HTR-8/SVneo (cell line): ENCODE measurements at regions not wholly inside any gene's neighbourhood (a gene's known extent, or its start where the extent isn't known, plus 50 kb on each side); places are given as distances from the start of the nearest gene placed in this dataset.

Experiments used
- DNase-seq: peaks from one replicate; pipeline ENCODE4 v3.0.0; 2011; ENCODE audit warnings: low spot score, mixed read lengths; ENCODE audit not compliant: insufficient read length
- FAIRE-seq: peaks from 2 replicates; lab custom pipeline; 2011; peaks lifted over from hg19 to GRCh38; lab: Jason Lieb, UNC

DNA sequence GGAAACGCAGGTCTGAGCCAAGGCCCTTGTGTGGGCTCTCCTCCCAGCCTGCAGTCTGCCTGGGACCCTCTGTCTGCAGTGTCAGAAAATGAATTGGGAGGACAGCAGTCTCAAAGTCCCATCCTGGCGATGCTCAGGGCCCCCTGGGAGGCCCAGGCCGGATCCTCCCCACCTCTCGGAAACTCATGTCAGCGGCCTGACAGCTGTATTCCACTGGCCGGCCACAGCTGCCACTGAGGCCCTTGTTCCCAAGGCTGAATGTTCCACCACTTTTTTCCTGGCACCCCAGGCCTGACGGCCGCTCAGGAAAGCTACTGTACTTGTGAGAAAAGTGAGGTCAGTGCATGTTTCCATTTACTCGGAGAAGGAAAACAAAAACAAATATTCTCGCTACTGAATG lies 180.0 kb downstream of the FGF18 start:
- FAIRE-seq (no peak), DNase-seq (no peak)

DNA sequence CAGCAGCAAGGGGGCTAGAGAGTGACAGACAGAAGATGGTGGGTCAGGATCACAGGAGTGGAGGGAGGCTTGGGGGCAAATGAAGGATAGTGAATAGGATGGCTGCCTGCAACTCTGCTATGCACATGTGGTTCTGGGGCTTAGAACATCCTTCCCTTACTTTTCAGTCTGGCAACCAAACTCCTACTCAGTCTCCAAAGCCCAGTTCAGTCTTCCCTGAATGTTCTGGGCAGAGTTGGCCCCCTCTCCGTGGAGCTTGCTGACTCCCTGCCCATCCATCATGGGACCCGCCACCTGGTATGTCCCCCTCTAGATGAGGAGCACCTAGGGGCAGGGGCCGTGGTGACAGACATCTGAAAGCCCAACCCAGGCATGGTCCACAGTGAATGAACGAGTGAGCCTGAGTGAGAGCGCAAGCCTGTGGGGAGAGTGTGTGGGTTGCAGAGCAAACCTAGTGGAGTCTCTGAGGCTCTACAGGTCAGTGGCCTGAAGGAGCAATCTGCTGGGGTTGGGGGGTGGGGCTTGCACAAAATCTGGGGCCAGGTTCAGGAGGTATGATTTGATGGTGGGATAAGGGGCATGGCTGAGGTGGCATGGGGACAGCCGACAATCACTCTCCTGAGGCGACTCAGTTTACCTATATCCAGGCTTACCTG lies 180.6 kb downstream of the FGF18 start:
- DNase-seq (no peak), FAIRE-seq (no peak)

DNA sequence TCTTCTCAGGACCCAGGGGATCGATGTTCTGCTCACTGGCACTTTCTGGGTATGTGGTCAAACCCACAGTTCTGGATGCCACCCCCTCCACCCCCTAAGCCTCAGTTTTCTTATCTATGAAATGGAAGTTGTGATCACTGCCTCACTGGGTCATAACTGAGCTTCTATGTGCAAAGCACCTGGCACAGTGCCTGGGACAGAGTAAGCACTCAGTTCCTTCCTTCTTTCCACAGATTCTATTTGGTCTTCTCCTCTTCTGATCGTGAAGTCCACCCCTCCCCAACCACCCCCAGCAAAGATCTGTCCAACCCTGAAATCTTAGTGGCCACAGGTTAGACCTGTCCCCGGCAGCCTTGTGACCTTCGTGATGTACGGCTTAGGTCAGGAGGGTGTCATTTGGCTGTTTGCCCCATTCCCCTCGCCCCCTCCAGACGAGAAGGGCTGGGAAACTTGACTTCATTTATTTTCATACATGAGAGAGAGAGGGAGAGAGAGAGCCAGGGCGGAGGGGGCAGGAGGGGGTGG lies 181.4 kb downstream of the FGF18 start:
- FAIRE-seq (no peak), DNase-seq (no peak)

DNA sequence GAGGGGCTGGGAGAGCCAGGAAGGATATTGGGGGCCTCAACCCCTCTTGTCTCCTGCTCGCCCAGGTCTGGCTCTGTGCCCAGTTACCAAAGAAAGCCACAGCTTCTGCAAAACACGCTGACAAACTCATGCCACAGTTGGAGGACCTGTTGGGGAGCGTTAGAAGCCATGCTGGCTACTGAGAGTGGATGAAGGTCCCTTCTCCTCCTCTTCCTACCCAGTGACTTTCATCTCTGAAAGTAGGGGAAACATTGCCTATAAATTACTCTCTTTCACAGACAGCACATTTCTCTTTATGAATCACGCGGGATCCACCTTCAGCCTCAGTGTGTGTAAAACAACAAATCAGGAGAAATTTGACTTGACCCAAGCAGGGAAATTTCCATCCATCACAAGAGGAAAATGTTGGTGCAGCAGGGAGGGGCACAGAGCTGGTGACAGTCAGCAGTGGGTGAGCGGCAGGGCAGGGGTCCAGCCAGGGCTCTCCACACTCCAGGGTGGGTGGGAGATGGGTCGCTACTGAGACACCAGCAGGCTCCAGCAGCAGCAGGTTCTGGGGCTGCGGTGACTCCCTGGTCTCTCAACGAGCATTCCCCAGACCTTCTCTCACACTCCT lies 181.9 kb downstream of the FGF18 start:
- DNase-seq = no peak
- no peak for FAIRE-seq

DNA sequence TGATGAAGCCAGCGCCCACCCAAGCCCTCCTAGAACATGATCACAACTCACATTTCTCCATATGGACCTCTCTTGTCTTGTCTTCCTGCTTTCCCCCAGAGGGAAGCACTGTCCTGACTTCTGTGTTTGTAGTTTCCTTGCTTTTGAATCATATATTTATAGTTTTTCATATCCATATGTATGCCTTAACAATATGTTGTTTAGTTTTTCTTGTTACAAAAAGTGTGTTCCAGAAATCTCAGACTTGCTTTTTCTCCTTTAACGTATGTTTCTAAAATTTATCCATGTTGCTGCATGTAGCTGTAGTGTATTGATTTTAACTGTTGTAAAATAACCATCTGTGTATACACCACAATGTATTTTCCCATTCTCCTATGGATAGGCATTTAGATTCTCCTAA lies 182.0 kb upstream of the SMIM23 start:
- no peak for DNase-seq
- no peak for FAIRE-seq

DNA sequence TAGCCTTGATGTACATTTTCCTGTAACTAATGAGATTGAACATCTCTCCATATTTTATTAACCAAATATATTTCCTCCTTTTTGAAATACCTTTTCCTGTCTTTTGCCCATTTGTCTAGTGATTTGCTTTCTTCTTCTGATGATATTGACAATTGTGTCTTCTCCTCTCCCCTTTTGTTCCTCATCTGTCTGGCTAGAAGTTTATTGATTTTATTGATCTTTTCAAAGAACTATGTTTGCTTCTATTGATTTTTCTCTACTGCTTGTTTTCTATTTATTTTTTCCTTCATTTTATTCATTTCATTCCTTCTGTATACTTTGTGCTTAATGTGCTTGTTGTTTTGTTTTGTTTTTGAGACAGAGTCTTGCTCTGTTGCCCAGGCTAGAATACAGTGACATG lies 181.4 kb upstream of the SMIM23 start:
- FAIRE-seq (no peak), DNase-seq (no peak)

DNA sequence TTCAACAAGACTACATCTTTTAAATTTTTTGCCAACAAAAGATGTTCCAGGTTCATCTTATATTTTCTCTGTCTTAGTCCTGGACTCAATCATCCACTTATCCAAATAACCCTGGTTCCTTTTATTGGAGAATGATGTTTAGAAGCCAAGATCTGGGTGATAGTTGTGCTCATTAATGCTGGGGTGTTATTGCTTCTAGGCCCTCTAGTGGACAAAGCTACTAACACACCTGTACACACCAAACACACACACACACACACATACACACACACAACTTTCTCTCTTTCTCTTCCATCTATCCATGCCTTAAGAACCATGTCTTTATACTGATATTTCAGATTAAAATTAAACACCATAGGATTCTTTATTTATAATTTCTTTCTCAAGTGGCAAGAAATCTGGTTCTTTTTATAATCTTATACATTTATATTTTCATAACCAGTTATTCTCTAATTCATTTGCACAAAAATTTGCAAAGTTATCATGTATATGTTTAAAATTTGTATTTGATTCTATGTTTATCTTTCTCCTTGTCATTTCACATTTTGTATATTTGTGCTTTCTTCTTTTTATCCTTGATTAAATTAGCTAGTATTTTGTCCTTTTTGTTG lies 179.1 kb upstream of the SMIM23 start:
- FAIRE-seq (no peak), DNase-seq (no peak)

DNA sequence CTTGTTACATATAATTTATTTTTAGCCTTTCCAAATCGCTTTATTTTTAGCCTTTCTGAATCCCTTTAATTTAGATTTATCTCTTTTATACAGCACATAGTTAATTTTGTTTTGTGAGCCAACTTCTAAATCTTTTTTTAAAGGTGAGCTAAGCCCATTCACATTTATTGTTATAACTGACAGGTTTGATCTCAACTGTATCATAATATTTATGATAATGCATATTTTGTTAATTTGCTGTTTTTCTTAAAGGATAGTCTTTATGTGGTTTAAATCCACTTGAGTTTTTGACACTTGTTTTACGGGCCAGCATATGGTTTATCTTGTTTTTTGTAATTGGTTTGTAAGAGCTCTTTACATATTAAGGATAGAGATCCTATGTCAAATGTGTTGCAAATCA lies 177.8 kb upstream of the SMIM23 start:
- FAIRE-seq = no peak
- DNase-seq = no peak

DNA sequence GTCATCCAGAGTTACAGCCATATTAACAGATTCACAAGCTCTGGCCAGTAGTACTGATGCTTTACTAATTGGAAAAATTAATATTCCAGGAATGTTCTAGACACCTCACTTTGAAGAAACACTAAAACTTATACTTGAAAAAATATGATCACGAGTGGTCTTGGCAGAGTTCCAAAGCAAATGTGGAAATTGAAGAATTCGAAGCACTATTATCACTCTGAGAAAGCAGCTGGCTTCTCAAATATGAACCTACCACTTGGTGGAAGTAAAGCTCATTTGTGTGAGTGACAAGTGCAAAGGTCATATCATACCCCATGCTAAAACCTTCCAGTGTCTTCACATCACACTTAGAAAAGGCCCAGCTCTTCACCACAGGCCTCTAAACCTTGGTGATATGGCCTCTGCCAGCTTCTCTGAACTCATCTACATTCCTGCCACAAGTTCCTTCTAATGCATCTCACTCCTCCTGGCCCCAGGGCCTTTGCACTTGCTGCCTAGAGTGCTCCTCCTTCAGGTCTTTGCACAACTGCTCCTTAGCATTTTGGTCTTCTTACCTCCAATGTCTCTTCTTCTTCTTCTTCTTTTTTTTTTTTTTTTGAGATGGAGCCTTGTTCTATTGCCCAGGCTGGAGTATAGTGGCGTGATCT lies 175.7 kb upstream of the SMIM23 start:
- FAIRE-seq = no peak
- no peak for DNase-seq

DNA sequence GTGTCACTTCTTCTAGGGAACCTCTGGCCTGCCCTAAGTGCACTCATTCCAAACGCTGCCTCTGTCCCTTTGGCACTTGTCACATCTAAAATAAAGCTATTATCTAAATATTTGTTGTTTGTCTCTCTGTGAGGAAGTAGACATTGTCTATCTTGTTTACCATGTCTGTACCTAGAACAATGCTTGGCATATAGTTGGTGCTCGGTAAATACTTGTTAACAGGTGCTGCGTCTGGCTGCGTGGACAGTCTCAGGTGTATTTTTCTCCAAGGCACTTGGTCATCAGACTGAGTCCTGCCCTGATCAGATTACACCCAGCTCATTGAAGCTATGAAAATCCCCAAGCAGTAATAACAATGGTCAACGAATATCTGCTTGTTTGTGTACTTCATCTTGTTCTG lies 174.9 kb upstream of the SMIM23 start:
- no peak for FAIRE-seq
- DNase-seq = no peak

DNA sequence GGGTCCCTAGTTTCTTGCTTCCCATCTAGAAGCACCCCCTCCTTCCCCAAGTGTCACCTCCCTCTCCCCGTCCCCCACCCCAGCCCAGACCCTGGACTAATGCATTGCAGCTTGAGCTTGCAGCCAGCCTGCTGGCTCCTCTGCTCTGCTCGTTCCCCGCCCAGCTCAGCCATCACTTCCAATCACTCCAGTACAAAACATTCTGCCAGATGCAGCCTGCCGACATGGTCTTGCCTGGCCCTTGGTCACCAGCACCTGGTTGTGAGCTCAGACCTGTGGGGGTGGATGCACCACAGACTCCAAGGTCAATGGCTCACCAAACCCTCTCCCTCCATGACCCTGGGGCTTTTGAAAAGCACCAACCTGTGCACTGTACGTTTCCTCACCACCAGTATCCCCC lies 172.9 kb upstream of the SMIM23 start:
- DNase-seq = no peak
- FAIRE-seq = no peak

DNA sequence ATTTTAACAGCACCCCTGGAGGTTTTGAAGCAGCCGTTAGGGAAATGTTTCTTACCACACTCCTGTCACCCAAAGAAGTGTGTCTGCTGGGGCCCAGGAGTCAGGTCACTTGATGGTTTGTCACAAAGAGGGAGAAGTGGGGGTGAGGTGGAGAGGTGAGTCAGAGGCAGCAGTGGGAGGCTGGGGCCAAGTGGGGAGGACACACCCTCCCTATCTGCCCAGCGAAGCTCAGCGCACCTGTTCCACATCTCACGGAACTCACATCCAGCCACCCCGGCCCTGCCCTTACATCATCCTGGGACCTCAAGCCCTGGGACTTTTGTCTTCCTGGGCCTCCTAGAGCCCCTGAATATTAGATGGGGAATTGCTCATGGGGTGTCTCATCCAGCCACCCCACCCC lies 171.1 kb upstream of the SMIM23 start:
- FAIRE-seq = no peak
- DNase-seq = no peak

DNA sequence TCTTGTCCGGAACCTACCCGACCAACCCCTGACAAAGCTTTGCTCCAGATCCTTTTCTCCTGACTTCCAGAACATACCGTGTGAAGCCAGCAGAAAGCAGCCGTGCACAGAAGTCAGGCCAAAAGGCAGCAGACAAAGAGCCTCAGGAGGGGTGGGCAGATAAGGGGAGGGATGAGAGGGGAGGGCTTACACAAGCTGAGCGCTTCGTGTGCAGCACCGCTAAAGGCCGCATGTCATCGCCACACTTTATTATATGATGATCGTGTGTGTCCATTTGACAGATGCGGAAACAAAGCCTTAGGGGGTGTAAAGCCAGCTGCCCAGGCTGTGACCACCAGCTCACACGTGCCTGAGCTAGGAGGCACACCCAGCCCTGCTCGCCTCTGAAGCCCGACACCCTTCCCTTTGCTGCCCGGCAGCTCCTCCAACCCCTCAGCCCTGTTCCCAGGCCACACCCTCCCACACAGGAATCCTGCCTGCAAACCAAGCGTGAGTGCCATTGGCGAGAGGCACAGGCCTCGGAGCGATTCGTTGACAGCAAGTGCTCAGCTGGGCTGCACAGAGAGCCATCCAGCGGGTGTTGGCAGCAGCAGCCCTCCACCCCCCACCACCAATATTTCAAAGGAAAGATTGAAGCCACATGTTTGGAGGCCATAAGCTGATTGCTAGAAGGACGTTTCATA lies 170.5 kb upstream of the SMIM23 start:
- FAIRE-seq = peak; percentile 48
- DNase-seq = no peak

DNA sequence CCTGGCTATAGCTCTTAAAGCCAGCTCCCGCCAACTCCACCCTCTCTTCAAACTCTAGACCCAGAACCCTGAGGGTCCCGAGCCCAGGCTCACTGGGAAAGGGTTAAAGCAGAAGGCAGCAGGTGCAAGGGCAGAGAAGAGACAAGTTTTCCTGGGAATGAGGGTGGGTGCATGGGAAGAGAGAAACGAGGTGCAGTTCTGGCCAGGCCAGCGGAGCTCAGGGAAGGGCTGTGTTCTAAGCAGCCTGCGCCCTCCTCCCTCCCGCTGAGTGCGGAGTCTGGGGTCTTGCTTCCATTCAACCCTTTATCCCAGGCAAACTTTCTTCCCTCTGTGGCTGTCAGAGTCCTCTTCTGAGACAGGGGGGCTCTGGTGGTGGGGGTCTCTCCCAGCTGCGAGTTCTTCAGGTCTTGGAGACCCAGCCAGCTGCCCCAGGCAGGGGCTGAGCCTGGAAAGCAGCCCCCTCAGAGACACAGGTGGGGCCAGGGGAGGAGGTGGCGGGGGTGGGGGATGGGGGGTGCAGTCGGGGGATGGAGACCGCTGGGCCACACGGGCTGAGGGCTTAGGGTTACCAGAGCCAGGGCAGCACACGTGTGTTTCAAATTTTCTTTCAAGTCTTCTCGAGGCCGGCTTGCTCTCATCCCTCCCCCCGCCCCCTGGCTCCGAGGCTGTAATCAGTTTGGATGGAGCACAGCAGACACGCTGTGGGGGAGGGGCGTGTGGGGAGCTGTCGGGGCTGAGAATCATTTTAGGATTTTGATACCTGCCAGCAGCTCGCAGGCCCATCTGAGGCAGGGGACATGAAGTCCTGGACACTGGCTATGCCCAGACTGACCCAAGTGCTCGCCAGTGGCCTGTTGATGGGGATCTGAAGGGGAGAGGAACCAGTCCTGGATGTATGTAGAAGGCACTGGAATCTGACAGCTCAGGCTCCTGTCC lies 169.6 kb upstream of the SMIM23 start:
- no peak for FAIRE-seq
- DNase-seq = no peak

DNA sequence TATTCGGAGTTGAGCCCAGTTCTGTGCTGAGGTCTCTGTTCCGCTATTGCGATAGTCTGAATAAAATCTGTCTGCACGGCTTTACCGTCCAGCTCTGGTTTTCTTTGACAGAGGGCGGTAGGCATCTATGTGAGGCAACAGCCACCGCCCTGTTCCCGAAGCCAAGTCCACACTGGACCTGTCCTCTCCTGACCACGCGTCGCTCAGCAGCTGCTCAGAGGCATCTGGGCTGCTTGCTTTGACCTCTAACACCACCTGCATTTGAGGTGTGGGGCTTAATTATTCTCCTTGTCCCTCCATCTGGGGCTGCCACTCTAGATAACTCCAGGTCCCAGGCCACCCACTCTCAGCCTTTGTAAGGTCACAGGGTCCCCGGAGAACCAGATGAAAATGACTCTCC lies 168.4 kb upstream of the SMIM23 start:
- DNase-seq (no peak), FAIRE-seq (no peak)

DNA sequence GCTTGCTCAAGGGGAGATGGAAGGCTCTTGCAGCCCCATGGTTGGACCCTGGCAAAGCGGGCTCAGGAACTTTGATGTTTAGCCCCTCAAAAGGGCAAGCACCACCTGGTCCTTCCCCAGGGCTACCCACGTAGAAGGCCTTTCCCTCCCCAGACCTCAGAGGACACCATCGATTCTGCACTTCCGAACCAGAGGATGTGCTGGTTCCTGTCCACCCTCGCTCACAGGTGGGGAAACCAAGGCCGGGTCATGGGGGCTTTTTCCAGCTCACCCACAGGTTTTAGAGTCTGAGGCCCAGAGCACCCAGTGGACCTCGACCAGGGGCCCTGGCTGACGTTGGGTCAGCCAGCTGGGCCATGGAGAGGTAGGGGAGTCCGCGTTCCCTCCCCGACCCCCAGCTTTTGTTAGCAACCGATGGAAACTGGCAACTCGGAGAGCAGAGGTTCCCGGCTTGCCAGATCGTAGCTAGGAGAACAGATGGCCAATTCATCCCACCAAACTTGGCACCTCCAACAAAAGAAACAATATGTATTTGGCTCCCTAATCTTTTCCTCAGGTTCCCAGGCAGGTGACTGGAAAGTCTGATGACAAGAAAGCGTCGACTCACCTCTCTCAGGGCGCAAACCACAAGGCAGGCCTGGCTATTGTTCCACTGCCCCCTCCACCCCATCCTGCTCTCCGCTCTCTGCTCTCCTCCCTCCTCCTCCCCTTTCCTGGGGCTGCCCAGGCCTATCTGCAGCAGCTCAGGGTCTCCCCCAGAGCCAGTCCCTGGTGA lies 167.6 kb upstream of the SMIM23 start:
- FAIRE-seq (no peak), DNase-seq (no peak)

DNA sequence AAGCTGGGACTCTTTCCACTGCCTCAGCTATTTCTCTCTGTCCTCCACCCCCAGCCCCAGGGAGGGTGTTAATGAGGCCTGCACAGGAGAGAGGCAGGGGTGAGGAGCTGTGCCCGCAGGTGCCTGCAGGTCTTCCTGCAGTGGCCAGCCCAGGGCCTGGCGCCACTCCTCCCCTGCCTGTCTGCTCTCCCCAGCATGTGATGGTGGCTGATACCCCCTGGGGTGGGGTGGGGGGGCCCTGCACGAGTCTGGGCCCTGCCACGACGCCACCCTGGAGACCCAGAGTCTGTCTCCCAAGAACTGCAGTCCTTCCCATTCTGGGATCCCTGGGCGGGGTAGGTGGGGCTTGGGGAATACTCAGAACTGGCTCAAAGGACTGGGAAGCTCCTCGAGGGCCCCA lies 166.4 kb upstream of the SMIM23 start:
- DNase-seq = no peak
- no peak for FAIRE-seq

DNA sequence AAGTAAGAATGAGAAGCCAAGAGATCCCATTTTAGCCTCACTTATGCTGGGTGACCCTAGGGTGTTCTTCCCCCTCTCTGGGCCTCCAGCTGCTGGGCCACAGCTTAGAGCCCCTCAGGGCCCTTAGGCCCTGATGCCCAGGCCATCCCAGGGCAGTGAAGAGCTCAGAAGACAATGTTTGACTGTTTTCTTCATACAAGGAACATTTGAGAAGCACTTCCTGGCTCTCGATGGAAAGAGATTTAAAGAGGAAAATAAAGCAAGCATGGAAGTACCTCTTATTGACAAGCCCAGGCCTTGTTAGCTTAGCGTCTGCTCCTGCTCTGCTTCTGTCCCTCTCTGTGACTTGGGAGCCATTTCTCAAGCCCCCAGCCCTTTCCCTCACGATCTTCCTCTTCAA lies 165.9 kb upstream of the SMIM23 start:
- FAIRE-seq (no peak), DNase-seq (no peak)

DNA sequence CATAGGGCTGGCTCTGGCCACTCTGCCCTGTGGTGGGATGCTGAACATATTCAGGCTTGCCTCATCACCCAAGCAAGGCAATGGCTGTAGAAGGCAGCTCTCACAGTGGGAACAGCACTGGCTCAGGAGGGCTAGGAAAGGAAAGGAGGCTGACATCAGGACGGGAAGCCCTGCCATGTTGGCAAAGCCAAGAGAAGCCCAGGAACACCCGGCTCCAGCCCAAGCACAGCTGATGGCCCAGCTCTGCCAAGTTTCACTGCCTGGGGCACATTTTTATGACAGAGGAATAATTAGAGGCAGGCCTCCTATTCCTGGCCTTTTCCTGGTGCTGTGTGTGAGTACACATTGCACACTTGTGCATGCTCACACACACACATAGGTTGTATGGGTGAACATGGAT lies 163.6 kb upstream of the SMIM23 start:
- peak; percentile 4 for FAIRE-seq
- DNase-seq = no peak
